Hepatocyte (in vitro differentiated cells): ENCODE measurements at regions not wholly inside any gene's neighbourhood (a gene's known extent, or its start where the extent isn't known, plus 50 kb on each side); places are given as distances from the start of the nearest gene placed in this dataset.

Source experiments
- CTCF ChIP-seq: fragments of 200-600 bp; sonication (generic); IDR thresholded peaks from 2 replicates; pipeline ENCODE4 v1.5.1; 2016; ENCODE audit warnings: antibody characterized with exemption, mild to moderate bottlenecking; ENCODE audit not compliant: poor library complexity
- EZH2 ChIP-seq: fragments of 200-600 bp; sonication (generic); IDR thresholded peaks from 2 replicates; pipeline ENCODE4 v1.6.1; 2016; ENCODE audit warnings: antibody characterized with exemption, mild to moderate bottlenecking, borderline replicate concordance
- EZH2phosphoT487 ChIP-seq: fragments of 200-600 bp; sonication (generic); IDR thresholded peaks from one replicate; pipeline ENCODE4 v1.6.1; 2018; ENCODE audit warnings: antibody characterized with exemption, mild to moderate bottlenecking, low read depth, moderate library complexity; ENCODE audit not compliant: unreplicated experiment, severe bottlenecking

- no peak for TF ChIP-seq EZH2
- no peak for TF ChIP-seq CTCF
- no peak for TF ChIP-seq EZH2phosphoT487
Measured at GRCh38 chr4:1505511-1506460, 99.5 kb upstream of the NKX1-1 start.
